ENCODE measurements at regions not wholly inside any gene's neighbourhood (a gene's known extent, or its start where the extent isn't known, plus 50 kb on each side); places are given as distances from the start of the nearest gene placed in this dataset.

- TF ChIP-seq E2F4 (IDR thresholded peaks at IDR 0.05; ENCODE audit: low read depth, low read length) (no peak), ZNF592 (IDR thresholded peaks at IDR 0.05) (no peak), MTA2 (IDR thresholded peaks at IDR 0.05; ENCODE audit: low read depth) (peak; percentile 80), ATF7 (IDR thresholded peaks at IDR 0.05; ENCODE audit: low read depth) (peak; percentile 65), USF2 (IDR thresholded peaks at IDR 0.05; ENCODE audit: borderline replicate concordance, low read depth, low read length) (no peak), NRF1 (conservative IDR thresholded peaks at IDR 0.05; ENCODE audit: low read depth, low read length) (no peak), ZZZ3 (IDR thresholded peaks at IDR 0.05; ENCODE audit: control insufficient read depth, insufficient read length, low read depth) (no peak), JUNB (IDR thresholded peaks at IDR 0.05) (peak; percentile 25; the same call in 1 of the 2 replicates), FOXM1 (IDR thresholded peaks at IDR 0.05; ENCODE audit: low read depth, low read length) (peak; percentile 69; the same call in 1 of the 2 replicates), ELK1 (IDR thresholded peaks at IDR 0.05; ENCODE audit: low read depth, low read length) (no peak), ZBTB33 (IDR thresholded peaks at IDR 0.05) (no peak), SPI1 (IDR thresholded peaks at IDR 0.05; ENCODE audit: borderline replicate concordance, insufficient read depth, low read depth, low read length) (peak; percentile 45; the same call in 1 of the 2 replicates), ZNF24 (IDR thresholded peaks at IDR 0.05) (peak; percentile 80), CHD1 (IDR thresholded peaks at IDR 0.05; ENCODE audit: low read depth, low read length) (no peak), BCL3 (IDR thresholded peaks at IDR 0.05; ENCODE audit: borderline replicate concordance, insufficient read depth, low read depth, low read length, poor library complexity, severe bottlenecking) (peak; percentile 26), RUNX3 (IDR thresholded peaks at IDR 0.05; ENCODE audit: low read length) (peak; percentile 75; the same call in 1 of the 2 replicates), MXI1 (IDR thresholded peaks at IDR 0.05; ENCODE audit: low read depth, low read length) (no peak)
These were observed 66.3 kb upstream of the DARS1 start (continued) for GRCh38 chr2:136051725-136052048.
